ENCODE measurements at regions not wholly inside any gene's neighbourhood (a gene's known extent, or its start where the extent isn't known, plus 50 kb on each side); places are given as distances from the start of the nearest gene placed in this dataset.

- TF ChIP-seq CTCF (IDR thresholded peaks at IDR 0.05; ENCODE audit: low read depth, low read length, poor library complexity, severe bottlenecking) (no peak), EZH2phosphoT487 (IDR thresholded peaks at IDR 0.05; ENCODE audit: borderline replicate concordance, low read length) (no peak)
Measured at GRCh38 chr21:35625576-35625975, 434.8 kb downstream of the SETD4 start.

Data from DOHH2 (cell line).